Gastrocnemius medialis (tissue), 4 donors: ENCODE measurements at regions not wholly inside any gene's neighbourhood (a gene's known extent, or its start where the extent isn't known, plus 50 kb on each side); places are given as distances from the start of the nearest gene placed in this dataset.

Experiments used
- POLR2A ChIP-seq, 2 donors: fragments of 450-650 bp; IDR thresholded peaks; one replicate each; pipeline ENCODE4 v1.6.1; 2017; ENCODE audit warnings: antibody characterized with exemption in 2 of 2, mild to moderate bottlenecking in 2 of 2, moderate library complexity in 2 of 2
- TF ChIP-seq, protein P1 (sequence below), 5 experiments: fragments of 450-650 bp in 3 of 5; fragments of 200-600 bp in 2 of 5; sonication (generic) in 2 of 5; IDR thresholded peaks in 4 of 5; conservative IDR thresholded peaks in 1 of 5; 1 replicate in 4 of 5; 2 replicates in 1 of 5; pipeline ENCODE4 v1.5.1; 2016 to 2019; ENCODE audit warnings: antibody characterized with exemption in 5 of 5, mild to moderate bottlenecking in 3 of 5, moderate library complexity in 3 of 5

GRCh38 chr20:11752336-11752735 is 165.4 kb upstream of the BTBD3 start:
- TF ChIP-seq, protein P1, sequence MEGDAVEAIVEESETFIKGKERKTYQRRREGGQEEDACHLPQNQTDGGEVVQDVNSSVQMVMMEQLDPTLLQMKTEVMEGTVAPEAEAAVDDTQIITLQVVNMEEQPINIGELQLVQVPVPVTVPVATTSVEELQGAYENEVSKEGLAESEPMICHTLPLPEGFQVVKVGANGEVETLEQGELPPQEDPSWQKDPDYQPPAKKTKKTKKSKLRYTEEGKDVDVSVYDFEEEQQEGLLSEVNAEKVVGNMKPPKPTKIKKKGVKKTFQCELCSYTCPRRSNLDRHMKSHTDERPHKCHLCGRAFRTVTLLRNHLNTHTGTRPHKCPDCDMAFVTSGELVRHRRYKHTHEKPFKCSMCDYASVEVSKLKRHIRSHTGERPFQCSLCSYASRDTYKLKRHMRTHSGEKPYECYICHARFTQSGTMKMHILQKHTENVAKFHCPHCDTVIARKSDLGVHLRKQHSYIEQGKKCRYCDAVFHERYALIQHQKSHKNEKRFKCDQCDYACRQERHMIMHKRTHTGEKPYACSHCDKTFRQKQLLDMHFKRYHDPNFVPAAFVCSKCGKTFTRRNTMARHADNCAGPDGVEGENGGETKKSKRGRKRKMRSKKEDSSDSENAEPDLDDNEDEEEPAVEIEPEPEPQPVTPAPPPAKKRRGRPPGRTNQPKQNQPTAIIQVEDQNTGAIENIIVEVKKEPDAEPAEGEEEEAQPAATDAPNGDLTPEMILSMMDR (IDR thresholded peaks at IDR 0.05 in 4 of 5, conservative IDR thresholded peaks at IDR 0.05 in 1 of 5), result no peak
- TF ChIP-seq POLR2A (IDR thresholded peaks at IDR 0.05), result no peak
